ENCODE measurements at regions not wholly inside any gene's neighbourhood (a gene's known extent, or its start where the extent isn't known, plus 50 kb on each side); places are given as distances from the start of the nearest gene placed in this dataset.

DNA sequence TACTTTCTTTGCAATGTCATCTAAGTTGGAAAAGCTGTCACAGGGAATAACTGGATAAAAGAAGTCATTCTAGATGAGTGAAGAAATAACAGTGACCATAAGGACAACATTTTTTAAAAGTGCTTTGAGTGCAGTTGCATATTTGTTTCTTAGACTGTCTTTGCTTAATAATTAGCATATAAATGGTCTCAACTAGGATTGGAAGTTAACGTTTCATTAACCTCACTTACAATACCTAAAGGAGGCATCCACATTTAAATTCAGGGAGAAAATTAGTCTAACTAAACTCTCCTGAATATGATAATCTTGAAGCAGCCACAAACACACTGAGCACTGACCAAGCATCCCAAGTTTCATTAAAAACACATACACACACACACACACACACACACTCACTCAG lies 780.7 kb downstream of the PCDH18 start:
- no peak for TF ChIP-seq ZNF302 (CRISPR knock-in tag; IDR thresholded peaks at IDR 0.05)
- TF ChIP-seq REST (IDR thresholded peaks at IDR 0.05), result no peak

Measured in A549 (cell line).